Thoracic aorta (tissue), 2 donors: ENCODE measurements at regions not wholly inside any gene's neighbourhood (a gene's known extent, or its start where the extent isn't known, plus 50 kb on each side); places are given as distances from the start of the nearest gene placed in this dataset.
"Not testable (repeated sequence)": the region's sequence is repeated elsewhere in the genome, so short reads cannot be mapped to it uniquely, and the experiment has no call there.

Experiments
- ATAC-seq: fragments of 150-250 bp; one replicate; pipeline ENCODE4 v1.8.0; 2017; ENCODE audit warnings: low read depth; ENCODE audit not compliant: insufficient number of reproducible peaks, low FRiP score
- DNase-seq: peaks from one replicate; pipeline ENCODE4 v3.0.0-alpha.2; 2020; ENCODE audit warnings: low spot score
- H3K27ac ChIP-seq, 2 donors: fragments of 200-600 bp; sonication (generic); 1 replicate in 1 of 2; 2 replicates in 1 of 2; pipeline ENCODE4 v1.5.1; 2016; ENCODE audit warnings: mild to moderate bottlenecking in 2 of 2, moderate library complexity in 2 of 2
- H3K27me3 ChIP-seq: fragments of 200-600 bp; sonication (generic); replicated peaks from 2 replicates; pipeline ENCODE4 v1.6.0; 2016; ENCODE audit warnings: mild to moderate bottlenecking; ENCODE audit not compliant: insufficient read depth
- H3K36me3 ChIP-seq: fragments of 200-600 bp; sonication (generic); one replicate; pipeline ENCODE4 v1.5.1; 2016
- H3K4me1 ChIP-seq, 2 donors: fragments of 200-600 bp; sonication (generic); 1 replicate in 1 of 2; 2 replicates in 1 of 2; pipeline versions ENCODE4 v1.5.1 to v1.6.0; 2016; ENCODE audit warnings: low read depth in 2 of 2, mild to moderate bottlenecking in 1 of 2; ENCODE audit not compliant: control insufficient read depth in 1 of 2
- H3K4me3 ChIP-seq: fragments of 200-600 bp; sonication (generic); 2 replicates; pipeline ENCODE4 v1.5.1; 2016; ENCODE audit warnings: mild to moderate bottlenecking
- H3K9me3 ChIP-seq: fragments of 200-600 bp; sonication (generic); 2 replicates; pipeline ENCODE4 v1.5.1; 2016
- TF ChIP-seq, protein P1 (sequence below): fragments of 200-600 bp; sonication (generic); IDR thresholded peaks from one replicate; pipeline ENCODE4 v1.5.1; 2019; ENCODE audit warnings: antibody characterized with exemption

DNA sequence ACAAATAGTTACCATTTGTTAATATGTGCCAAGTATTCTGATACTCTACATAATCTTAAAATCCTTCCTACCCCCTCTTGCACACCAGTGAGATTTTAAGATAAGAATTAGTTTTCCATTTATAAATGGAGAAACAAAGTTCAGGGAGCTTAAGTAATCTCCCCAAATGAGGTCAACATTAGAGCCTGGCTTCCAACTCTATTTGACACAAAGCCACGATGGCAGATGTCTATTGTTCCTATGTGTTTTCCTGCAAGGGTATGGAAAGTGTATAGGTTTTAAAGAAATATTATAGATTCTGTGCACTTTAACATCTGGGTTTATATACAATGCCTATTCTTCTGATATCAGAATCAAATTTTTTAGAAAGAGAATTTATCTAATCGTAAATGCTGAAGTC, 143.9 kb upstream of the SEMA3C start:
- no peak overlapping the region for H3K27ac ChIP-seq

DNA sequence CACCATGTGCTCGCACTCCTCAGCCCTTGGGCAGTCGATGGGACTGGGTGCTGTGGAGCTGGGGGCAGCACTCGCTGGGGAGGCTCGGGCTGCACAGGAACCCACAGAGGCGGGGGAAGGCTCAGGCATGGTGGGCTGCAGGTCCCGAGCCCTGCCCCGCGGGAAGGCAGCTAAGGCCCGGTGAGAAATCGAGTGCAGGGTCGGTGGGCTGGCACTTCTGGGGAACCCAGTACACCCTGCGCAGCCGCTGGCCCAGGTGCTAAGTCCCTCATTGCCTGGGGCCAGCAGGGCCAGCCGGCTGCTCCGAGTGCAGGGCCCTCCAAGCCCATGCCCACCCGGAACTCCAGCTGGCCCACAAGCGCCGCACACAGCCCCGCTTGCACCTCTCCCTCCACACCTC, 138.6 kb upstream of the SEMA3C start:
- H3K27me3 ChIP-seq, H3K4me1 ChIP-seq, H3K36me3 ChIP-seq, H3K27ac ChIP-seq, ATAC-seq, DNase-seq, H3K4me3 ChIP-seq, H3K9me3 ChIP-seq: not testable (repeated sequence)

More for the DNA sequence above, 143.9 kb upstream of the SEMA3C start:
- TF ChIP-seq, protein P1, sequence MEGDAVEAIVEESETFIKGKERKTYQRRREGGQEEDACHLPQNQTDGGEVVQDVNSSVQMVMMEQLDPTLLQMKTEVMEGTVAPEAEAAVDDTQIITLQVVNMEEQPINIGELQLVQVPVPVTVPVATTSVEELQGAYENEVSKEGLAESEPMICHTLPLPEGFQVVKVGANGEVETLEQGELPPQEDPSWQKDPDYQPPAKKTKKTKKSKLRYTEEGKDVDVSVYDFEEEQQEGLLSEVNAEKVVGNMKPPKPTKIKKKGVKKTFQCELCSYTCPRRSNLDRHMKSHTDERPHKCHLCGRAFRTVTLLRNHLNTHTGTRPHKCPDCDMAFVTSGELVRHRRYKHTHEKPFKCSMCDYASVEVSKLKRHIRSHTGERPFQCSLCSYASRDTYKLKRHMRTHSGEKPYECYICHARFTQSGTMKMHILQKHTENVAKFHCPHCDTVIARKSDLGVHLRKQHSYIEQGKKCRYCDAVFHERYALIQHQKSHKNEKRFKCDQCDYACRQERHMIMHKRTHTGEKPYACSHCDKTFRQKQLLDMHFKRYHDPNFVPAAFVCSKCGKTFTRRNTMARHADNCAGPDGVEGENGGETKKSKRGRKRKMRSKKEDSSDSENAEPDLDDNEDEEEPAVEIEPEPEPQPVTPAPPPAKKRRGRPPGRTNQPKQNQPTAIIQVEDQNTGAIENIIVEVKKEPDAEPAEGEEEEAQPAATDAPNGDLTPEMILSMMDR, result no peak
- H3K36me3 ChIP-seq, result no peaks in the 10 kb centered on the region
- H3K4me1 ChIP-seq, result peaks cover 3 to 22% of the 10 kb centered on the region in 2 donors
- ATAC-seq (no peak), DNase-seq (no peak)
- no peak overlapping the region for H3K4me3 ChIP-seq
- H3K9me3 ChIP-seq, result no peaks in the 10 kb centered on the region
- no peaks in the 10 kb centered on the region for H3K27me3 ChIP-seq

DNA sequence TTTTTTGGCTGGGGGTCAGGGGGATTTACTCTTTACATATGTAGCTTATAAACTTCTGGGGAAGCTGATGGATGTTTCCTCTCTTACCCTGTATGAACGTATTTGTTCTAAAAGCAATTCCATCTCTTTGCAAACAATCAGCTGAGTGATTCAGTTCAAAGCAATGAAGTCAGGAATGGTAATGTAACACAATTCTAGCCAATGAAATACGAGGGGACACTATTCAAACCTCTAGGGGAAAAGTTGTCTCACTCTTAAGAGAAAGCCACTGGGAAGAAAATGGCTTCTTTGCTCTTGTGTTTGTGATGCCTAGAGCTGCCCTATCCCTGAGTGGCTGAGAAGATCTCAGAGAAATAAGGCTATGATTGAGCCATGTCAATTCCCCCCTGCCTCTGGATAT, 134.8 kb upstream of the SEMA3C start:
- TF ChIP-seq, protein P1, result no peak
- Histone ChIP-seq H3K27ac (no peak overlapping the region), H3K27me3 (no peaks in the 10 kb centered on the region), H3K4me1 (no peaks in the 10 kb centered on the region), H3K36me3 (no peaks in the 10 kb centered on the region), H3K9me3 (no peaks in the 10 kb centered on the region), H3K4me3 (no peak overlapping the region)
- DNase-seq (no peak), ATAC-seq (no peak)

DNA sequence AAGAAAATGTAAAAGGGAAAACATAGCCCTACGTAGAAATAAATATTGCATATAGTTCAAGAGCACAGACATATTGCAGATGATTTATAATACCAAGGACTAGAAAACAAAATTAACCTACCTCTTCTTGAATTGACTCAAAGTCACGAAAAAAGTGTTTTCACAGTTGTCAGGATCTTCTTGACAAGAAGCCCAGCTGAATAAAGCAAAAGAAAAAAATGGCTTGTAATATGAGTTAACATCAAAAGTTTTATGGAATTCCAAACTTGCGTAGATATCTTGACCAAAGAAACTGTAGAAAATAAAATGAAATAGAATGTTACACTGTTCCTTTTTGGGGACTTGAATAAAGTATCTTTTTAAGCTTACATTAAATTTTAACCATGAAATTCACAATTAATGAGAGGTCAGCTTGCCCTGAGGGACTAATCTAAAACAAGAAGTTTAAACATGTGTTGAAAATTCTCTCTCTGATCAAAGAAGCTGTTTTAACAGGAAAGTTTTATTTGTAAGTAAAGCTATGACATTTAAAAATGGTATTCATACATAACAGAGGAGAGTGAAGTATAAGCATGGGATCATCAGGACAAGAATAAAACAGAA, 133.1 kb upstream of the SEMA3C start:
- H3K27ac ChIP-seq, result no peak overlapping the region
- H3K27me3 ChIP-seq, result no peaks in the 10 kb centered on the region
- peaks cover 2% of the 10 kb centered on the region for H3K9me3 ChIP-seq
- DNase-seq (no peak), ATAC-seq (no peak)
- TF ChIP-seq, protein P1, result no peak
- no peaks in the 10 kb centered on the region for H3K36me3 ChIP-seq
- H3K4me3 ChIP-seq, result no peak overlapping the region
- no peaks in the 10 kb centered on the region for H3K4me1 ChIP-seq

DNA sequence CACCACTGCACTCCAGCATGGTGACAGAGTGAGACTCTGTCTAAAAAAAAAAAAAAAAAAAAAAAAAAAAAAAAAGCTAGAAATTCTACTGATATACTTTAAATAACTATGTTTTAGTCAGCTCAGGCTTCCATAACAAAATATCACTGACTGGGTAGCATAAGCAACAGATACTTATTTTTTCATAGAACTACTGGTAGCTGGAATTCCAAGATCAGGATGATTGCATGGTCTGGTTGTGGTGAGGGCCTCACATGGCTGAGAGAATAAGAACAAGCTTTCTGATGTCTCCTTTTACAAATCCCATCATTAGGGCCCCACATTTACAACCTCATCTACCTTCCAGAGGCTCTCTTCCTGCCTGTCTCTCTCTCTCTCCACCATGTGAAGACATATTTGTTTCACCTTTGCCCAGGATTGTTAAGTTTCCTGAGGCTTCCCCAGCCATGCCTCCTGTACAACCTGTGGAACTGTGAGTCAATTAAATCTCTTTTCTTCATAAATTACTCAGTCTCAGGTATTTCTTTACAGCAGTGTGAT, 126.7 kb upstream of the SEMA3C start:
- no peak overlapping the region for H3K27ac ChIP-seq
- H3K4me1 ChIP-seq, result no peaks in the 10 kb centered on the region
- H3K9me3 ChIP-seq, result peaks cover 6% of the 10 kb centered on the region
- TF ChIP-seq, protein P1, result no peak
- no peaks in the 10 kb centered on the region for H3K27me3 ChIP-seq
- no peak overlapping the region for H3K4me3 ChIP-seq
- no peak for ATAC-seq
- H3K36me3 ChIP-seq, result no peaks in the 10 kb centered on the region
- DNase-seq, result no peak

DNA sequence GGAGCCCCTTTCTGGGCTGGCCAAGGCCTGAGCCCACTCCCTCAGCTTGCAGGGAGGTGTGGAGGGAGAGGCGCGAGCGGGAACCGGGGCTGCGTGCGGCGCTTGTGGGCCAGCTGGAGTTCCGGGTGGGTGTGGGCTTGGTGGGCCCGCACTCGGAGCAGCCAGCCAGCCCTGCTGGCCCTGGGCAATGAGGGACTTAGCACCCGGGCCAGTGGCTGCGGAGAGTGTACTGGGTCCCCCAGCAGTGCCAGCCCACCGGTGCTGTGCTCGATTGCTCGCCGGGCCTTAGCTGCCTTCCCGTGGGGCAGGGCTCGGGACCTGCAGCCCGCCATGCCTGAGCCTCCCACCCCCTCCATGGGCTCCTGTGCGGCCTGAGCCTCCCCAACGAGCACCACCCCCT, 123.8 kb upstream of the SEMA3C start:
- not testable (repeated sequence) for H3K27ac ChIP-seq, H3K4me1 ChIP-seq, H3K4me3 ChIP-seq, H3K36me3 ChIP-seq, DNase-seq, H3K27me3 ChIP-seq, ATAC-seq, H3K9me3 ChIP-seq
